HCT116 (cell line): ENCODE measurements at regions not wholly inside any gene's neighbourhood (a gene's known extent, or its start where the extent isn't known, plus 50 kb on each side); places are given as distances from the start of the nearest gene placed in this dataset.

Source experiments
- ATAC-seq: fragments of 200-7000 bp; cut with Tn5 transposase; 2 replicates; pipeline ENCODE4 v1.9.1; 2020; ENCODE audit warnings: mild to moderate bottlenecking, moderate library complexity
- BruUV-seq: library from RNA; stranded (reverse); fragments of 400-500 nt; replicated peaks from 2 replicates; lab custom pipeline; 2021; lab: Mats Ljungman, UMichigan
- CTCF ChIA-PET: fragments of 300-600 bp; sonication (Branson Sonifier 250); formaldehyde crosslinking; loops from one replicate; lab custom pipeline; 2021; ENCODE audit warnings: antibody characterized with exemption; lab: Charles Lee
- POLR2A ChIA-PET: fragments of 300-600, 350-600 bp; sonication (Branson Sonifier 250); formaldehyde crosslinking; loops from one replicate; lab custom pipeline; 2021; ENCODE audit warnings: antibody characterized with exemption; lab: Charles Lee
- RAD21 ChIA-PET, 2 experiments: fragments of 300-600 bp; sonication (Branson Sonifier 250); formaldehyde crosslinking; loops; one replicate each; lab custom pipeline; 2023; ENCODE audit warnings: low total read pairs in 2 of 2; ENCODE audit not compliant: uncharacterized antibody in 2 of 2, unreplicated experiment in 2 of 2, low non-redundant PET in 1 of 2; lab: Charles Lee
- DNase-seq: peaks from one replicate; pipeline ENCODE4 v3.0.0-alpha.2; 2010; ENCODE audit warnings: low read depth, low spot score
- H2AFZ ChIP-seq: fragments of 200-600 bp; shearing (Covaris generic), sonication (generic); 2 replicates; pipeline ENCODE4 v1.6.1; 2017; ENCODE audit warnings: low read depth, mixed run types, mixed read lengths, antibody characterized with exemption, low read length; ENCODE audit not compliant: poor library complexity, severe bottlenecking
- H3K27ac ChIP-seq: 2 replicates; pipeline ENCODE4 v1.5.1; 2012; ENCODE audit warnings: low read depth, low read length
- H3K27me3 ChIP-seq: fragments of 200-600 bp; sonication (generic); 2 replicates; pipeline ENCODE4 v1.6.1; 2016; ENCODE audit warnings: mixed run types, low read length, mixed read lengths; ENCODE audit not compliant: insufficient read depth
- H3K36me3 ChIP-seq, 2 experiments: fragments of 200-500 bp in 1 of 2; fragments of 200-600 bp in 1 of 2; sonication (Bioruptor generic) in 1 of 2; sonication (generic) in 1 of 2; 2 replicates each; pipeline versions ENCODE4 v1.5.1 to v1.6.1; 2014 to 2016; ENCODE audit warnings: low read length in 2 of 2, inconsistent platforms in 1 of 2, mixed read lengths in 1 of 2, mixed run types in 1 of 2; ENCODE audit not compliant: insufficient read depth in 2 of 2, control insufficient read depth in 1 of 2
- H3K4me1 ChIP-seq, 2 experiments: fragments of 200-600 bp in 1 of 2; sonication (generic) in 1 of 2; 2 replicates each; pipeline versions ENCODE4 v1.5.1 to v1.6.1; 2012 to 2017; ENCODE audit warnings: low read length in 2 of 2, inconsistent platforms in 1 of 2, mild to moderate bottlenecking in 1 of 2, mixed read lengths in 1 of 2, mixed run types in 1 of 2, moderate library complexity in 1 of 2; ENCODE audit not compliant: insufficient read depth in 2 of 2, control insufficient read depth in 1 of 2
- H3K4me2 ChIP-seq: fragments of 200-600 bp; sonication (generic); 2 replicates; pipeline ENCODE4 v1.6.1; 2017; ENCODE audit warnings: mixed run types, low read length, mixed read lengths
- H3K4me3 ChIP-seq, 2 experiments: fragments of 200-600 bp in 1 of 2; sonication (generic) in 1 of 2; replicated peaks in 1 of 2; 2 replicates each; pipeline ENCODE4 v1.5.1; 2011 to 2016; ENCODE audit warnings: low read length in 2 of 2, control low read depth in 1 of 2, low read depth in 1 of 2, mild to moderate bottlenecking in 1 of 2, mixed read lengths in 1 of 2, mixed run types in 1 of 2
- H3K79me2 ChIP-seq: fragments of 200-600 bp; sonication (generic); 2 replicates; pipeline ENCODE4 v1.6.1; 2017; ENCODE audit warnings: mild to moderate bottlenecking, mixed run types, low read length, moderate library complexity, mixed read lengths; ENCODE audit not compliant: insufficient read depth
- H3K9ac ChIP-seq: fragments of 200-600 bp; sonication (generic); 2 replicates; pipeline ENCODE4 v1.6.1; 2016; ENCODE audit warnings: low read length, mixed read lengths
- H3K9me2 ChIP-seq: fragments of 200-600 bp; sonication (generic), shearing (Covaris generic); 2 replicates; pipeline ENCODE4 v1.6.1; 2017; ENCODE audit warnings: mixed run types, mild to moderate bottlenecking, moderate library complexity; ENCODE audit not compliant: insufficient read depth
- H3K9me3 ChIP-seq, 2 experiments: fragments of 200-500 bp in 1 of 2; fragments of 200-600 bp in 1 of 2; sonication (Bioruptor generic) in 1 of 2; sonication (generic) in 1 of 2; 2 replicates each; pipeline ENCODE4 v1.6.1; 2014 to 2017; ENCODE audit warnings: low read length in 2 of 2, mixed read lengths in 2 of 2, inconsistent platforms in 1 of 2, low read depth in 1 of 2, mild to moderate bottlenecking in 1 of 2, mixed run types in 1 of 2, moderate library complexity in 1 of 2; ENCODE audit not compliant: control insufficient read depth in 1 of 2, insufficient read depth in 1 of 2
- H4K20me1 ChIP-seq: fragments of 200-600 bp; sonication (generic), shearing (Covaris generic); 2 replicates; pipeline ENCODE4 v1.6.1; 2017; ENCODE audit warnings: mixed run types, mild to moderate bottlenecking, moderate library complexity; ENCODE audit not compliant: insufficient read depth
- EGR1 ChIP-seq: IDR thresholded peaks from 2 replicates; pipeline ENCODE4 v1.6.1; 2012; ENCODE audit warnings: low read depth
- ELF1 ChIP-seq: IDR thresholded peaks from 2 replicates; pipeline ENCODE4 v1.6.1; 2012; ENCODE audit warnings: low read depth, borderline replicate concordance
- EZH2 ChIP-seq: fragments of 200-600 bp; sonication (generic); IDR thresholded peaks from 2 replicates; pipeline ENCODE4 v1.6.1; 2017; ENCODE audit warnings: antibody characterized with exemption, mixed run types
- EZH2phosphoT487 ChIP-seq: fragments of 200-600 bp; IDR thresholded peaks from 2 replicates; pipeline ENCODE4 v1.6.1; 2018; ENCODE audit warnings: antibody characterized with exemption, borderline replicate concordance
- FOSL1 ChIP-seq: IDR thresholded peaks from 2 replicates; pipeline ENCODE4 v1.6.1; 2012; ENCODE audit warnings: low read depth
- JUND ChIP-seq: IDR thresholded peaks from 2 replicates; pipeline ENCODE4 v1.6.1; 2012
- POLR2A ChIP-seq: IDR thresholded peaks from 2 replicates; pipeline ENCODE4 v1.7.0; 2011; ENCODE audit warnings: borderline replicate concordance; ENCODE audit not compliant: insufficient read depth, insufficient read length; ENCODE audit errors: extremely low read depth
- POLR2AphosphoS5 ChIP-seq: IDR thresholded peaks from 2 replicates; pipeline ENCODE4 v1.6.1; 2011; ENCODE audit warnings: mild to moderate bottlenecking, low read depth, low read length, moderate library complexity
- RAD21 ChIP-seq: IDR thresholded peaks from 2 replicates; pipeline ENCODE4 v1.6.1; 2012; ENCODE audit warnings: low read depth, mild to moderate bottlenecking
- SP1 ChIP-seq: IDR thresholded peaks from 2 replicates; pipeline ENCODE4 v1.6.1; 2012; ENCODE audit warnings: low read depth
- SRF ChIP-seq: IDR thresholded peaks from 2 replicates; pipeline ENCODE4 v1.6.1; 2012; ENCODE audit warnings: low read depth
- TCF7L2 ChIP-seq: IDR thresholded peaks from 2 replicates; pipeline ENCODE4 v1.7.0; 2011; ENCODE audit warnings: borderline replicate concordance, inconsistent platforms; ENCODE audit not compliant: insufficient read depth, insufficient read length; ENCODE audit errors: extremely low read depth
- YY1 ChIP-seq: IDR thresholded peaks from 2 replicates; pipeline ENCODE4 v1.6.1; 2011; ENCODE audit warnings: low read length, low read depth, moderate library complexity, mild to moderate bottlenecking; ENCODE audit not compliant: insufficient replicate concordance; ENCODE audit errors: extremely low read depth
- ZFX ChIP-seq: fragments of 450-650 bp; IDR thresholded peaks from 2 replicates; pipeline ENCODE4 v1.6.1; 2017
- ZNF274 ChIP-seq: fragments of 200-500 bp; sonication (Bioruptor generic); IDR thresholded peaks from 2 replicates; pipeline ENCODE4 v1.6.1; 2014; ENCODE audit warnings: mild to moderate bottlenecking, low read depth, low read length, inconsistent platforms
- intact Hi-C: fragments of 100-400 bp; cut with micrococcal nuclease; formaldehyde crosslinking; loops from 2 replicates; pipeline ENCODE4 v1.10.0; 2022
- TF ChIP-seq, protein P1 (sequence below): IDR thresholded peaks from 2 replicates; pipeline ENCODE4 v1.6.1; 2012
- TF ChIP-seq, protein P2 (sequence below): IDR thresholded peaks from 2 replicates; pipeline ENCODE4 v1.6.1; 2011; ENCODE audit warnings: mild to moderate bottlenecking, low read length, moderate library complexity; ENCODE audit not compliant: insufficient replicate concordance; ENCODE audit errors: extremely low read depth
- TF ChIP-seq, protein P3 (sequence below): IDR thresholded peaks from 2 replicates; pipeline ENCODE4 v1.6.1; 2012

DNA sequence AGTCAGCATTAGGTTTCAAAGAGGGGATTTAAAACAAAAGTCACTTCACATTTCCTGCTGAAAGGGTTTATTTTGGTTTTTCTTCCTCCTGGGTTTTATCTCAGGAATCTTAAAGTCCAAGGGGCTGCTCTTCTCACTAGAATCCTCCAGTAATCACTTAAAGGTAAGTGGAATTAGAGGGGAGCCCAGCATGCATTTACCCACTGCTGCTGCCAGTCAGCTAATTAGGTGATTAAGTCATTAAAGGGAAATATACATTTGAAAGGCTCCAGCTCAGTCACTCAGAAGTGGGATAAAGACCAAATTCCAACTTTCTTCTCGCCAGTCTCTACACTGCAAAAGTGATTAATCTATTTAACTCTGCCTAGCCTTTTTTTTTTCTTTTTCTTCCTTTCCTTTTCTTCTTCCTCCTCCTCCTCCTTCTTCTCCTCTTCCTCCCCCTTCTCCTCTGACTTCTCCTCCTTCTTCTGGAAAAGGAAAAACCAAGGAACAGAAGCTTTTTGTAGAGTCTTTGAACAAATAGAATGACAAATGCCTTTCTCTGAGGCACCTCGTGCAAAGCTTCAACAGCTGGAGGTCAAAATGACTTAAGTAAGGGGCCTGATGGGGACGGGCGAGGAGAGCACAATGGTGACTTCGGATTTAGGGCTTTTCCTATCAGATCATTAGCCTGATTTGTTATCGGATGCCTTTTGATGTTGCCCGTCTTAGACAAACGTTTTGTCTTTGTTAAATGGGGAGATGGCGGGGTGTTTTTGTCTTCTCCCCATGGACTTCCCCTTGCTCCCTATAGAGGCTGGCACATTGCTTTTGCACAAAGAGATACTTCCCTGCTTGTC is 617.6 kb downstream of the IRX1 start:
- intact Hi-C loops, result no loop called here
- H3K9me2 ChIP-seq, result no peaks in the 10 kb centered on the region
- BruUV-seq, result no TSS peak

More for the DNA sequence above, 617.6 kb downstream of the IRX1 start:
- Histone ChIP-seq H3K4me3 (no peak overlapping the region), H3K4me1 (no peaks in the 10 kb centered on the region), H3K27ac (no peak overlapping the region), H3K36me3 (no peaks in the 10 kb centered on the region), H3K9me3 (peaks cover 6 to 28% of the 10 kb centered on the region in 2 experiments; a peak in 2 of 4 replicates), H3K27me3 (no peaks in the 10 kb centered on the region), H4K20me1 (no peaks in the 10 kb centered on the region), H3K79me2 (no peaks in the 10 kb centered on the region), H2AFZ (no peak overlapping the region), H3K4me2 (no peak overlapping the region), H3K9ac (no peak overlapping the region)
- TF ChIP-seq POLR2AphosphoS5 (no peak), JUND (no peak), EGR1 (no peak), TCF7L2 (no peak), FOSL1 (no peak), ZNF274 (no peak), RAD21 (no peak), POLR2A (no peak), EZH2 (no peak), SP1 (no peak), SRF (no peak), EZH2phosphoT487 (no peak), ELF1 (no peak), YY1 (no peak), ZFX (no peak)
- TF ChIP-seq, protein P1, sequence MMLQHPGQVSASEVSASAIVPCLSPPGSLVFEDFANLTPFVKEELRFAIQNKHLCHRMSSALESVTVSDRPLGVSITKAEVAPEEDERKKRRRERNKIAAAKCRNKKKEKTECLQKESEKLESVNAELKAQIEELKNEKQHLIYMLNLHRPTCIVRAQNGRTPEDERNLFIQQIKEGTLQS, result no peak
- TF ChIP-seq, protein P2, sequence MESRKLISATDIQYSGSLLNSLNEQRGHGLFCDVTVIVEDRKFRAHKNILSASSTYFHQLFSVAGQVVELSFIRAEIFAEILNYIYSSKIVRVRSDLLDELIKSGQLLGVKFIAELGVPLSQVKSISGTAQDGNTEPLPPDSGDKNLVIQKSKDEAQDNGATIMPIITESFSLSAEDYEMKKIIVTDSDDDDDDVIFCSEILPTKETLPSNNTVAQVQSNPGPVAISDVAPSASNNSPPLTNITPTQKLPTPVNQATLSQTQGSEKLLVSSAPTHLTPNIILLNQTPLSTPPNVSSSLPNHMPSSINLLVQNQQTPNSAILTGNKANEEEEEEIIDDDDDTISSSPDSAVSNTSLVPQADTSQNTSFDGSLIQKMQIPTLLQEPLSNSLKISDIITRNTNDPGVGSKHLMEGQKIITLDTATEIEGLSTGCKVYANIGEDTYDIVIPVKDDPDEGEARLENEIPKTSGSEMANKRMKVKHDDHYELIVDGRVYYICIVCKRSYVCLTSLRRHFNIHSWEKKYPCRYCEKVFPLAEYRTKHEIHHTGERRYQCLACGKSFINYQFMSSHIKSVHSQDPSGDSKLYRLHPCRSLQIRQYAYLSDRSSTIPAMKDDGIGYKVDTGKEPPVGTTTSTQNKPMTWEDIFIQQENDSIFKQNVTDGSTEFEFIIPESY, result no peak
- TF ChIP-seq, protein P3, sequence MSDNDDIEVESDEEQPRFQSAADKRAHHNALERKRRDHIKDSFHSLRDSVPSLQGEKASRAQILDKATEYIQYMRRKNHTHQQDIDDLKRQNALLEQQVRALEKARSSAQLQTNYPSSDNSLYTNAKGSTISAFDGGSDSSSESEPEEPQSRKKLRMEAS, result no peak
- ATAC-seq, result no peak
- ChIA-PET POLR2A (no interaction called here), RAD21 (no interaction called here), CTCF (no interaction called here)
- DNase-seq, result no peak
